NCI-H510A (cell line): ENCODE measurements at regions not wholly inside any gene's neighbourhood (a gene's known extent, or its start where the extent isn't known, plus 50 kb on each side); places are given as distances from the start of the nearest gene placed in this dataset.
A peak's percentile ranks its signal among the peaks of the same experiment; 100 is the strongest.
"Not testable (repeated sequence)": the region's sequence is repeated elsewhere in the genome, so short reads cannot be mapped to it uniquely, and the experiment has no call there.

ENCODE experiments used
- DNase-seq: peaks from one replicate; lab custom pipeline; 2025; lab: John Stamatoyannopoulos, UW

DNA sequence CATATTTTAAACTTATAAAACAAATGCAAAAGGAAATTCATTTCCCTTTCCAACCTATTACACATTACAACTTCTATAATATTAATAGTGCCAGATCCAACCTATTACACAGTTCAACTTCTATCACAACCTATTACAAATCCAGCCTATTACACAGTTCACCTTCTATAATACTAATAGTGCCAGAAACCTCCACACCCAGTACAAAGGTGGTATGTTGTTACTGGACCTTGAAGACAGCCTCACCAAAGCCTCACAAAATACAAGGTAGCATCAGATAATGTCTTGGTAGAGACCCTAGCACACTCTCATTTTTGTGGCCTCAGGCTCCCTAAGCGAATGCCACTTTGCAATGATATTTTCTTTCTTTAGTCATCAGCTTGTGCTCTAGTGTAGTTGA is 68.7 kb upstream of the PELI2 start:
- DNase-seq, result no peak

DNA sequence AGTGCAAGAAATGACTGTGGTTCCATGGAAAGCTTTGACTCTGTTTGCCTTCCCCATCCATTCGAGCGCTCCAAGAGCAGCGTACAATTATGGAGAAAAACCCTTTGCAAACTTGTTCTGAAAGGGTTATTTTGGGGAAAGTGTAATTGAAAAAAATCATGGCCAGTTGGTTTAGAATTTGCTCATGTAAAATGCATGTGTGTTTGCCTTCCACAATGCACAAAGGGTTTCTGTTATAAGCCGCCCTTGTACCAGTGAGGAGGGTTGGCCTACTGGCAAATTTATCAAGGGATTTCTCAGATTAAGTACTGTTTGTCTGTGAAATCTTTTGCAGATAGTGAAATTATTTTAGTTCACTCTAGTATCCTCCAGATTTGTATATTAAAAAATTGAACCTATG is 62.7 kb upstream of the PELI2 start:
- DNase-seq, result no peak

DNA sequence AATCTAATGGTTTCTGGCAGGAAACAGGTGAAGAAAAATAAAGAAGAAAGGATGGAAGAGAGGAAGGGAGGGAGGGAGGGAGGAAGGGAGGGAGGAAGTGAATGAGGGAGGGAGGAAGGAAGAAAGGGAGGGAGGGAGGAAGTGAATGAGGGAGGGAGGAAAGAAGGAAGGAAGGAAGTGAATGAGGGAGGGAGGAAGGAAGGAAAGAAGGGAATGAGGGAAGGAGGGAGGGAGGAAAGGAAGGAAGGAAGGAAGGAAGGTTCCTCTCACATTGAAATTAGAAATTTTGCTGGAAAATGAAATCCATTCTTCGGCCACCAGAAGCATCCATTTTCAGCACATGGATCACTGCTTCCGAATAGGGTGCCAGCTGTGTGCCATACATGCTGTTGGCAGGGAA is 62.2 kb upstream of the PELI2 start:
- DNase-seq, result no peak

DNA sequence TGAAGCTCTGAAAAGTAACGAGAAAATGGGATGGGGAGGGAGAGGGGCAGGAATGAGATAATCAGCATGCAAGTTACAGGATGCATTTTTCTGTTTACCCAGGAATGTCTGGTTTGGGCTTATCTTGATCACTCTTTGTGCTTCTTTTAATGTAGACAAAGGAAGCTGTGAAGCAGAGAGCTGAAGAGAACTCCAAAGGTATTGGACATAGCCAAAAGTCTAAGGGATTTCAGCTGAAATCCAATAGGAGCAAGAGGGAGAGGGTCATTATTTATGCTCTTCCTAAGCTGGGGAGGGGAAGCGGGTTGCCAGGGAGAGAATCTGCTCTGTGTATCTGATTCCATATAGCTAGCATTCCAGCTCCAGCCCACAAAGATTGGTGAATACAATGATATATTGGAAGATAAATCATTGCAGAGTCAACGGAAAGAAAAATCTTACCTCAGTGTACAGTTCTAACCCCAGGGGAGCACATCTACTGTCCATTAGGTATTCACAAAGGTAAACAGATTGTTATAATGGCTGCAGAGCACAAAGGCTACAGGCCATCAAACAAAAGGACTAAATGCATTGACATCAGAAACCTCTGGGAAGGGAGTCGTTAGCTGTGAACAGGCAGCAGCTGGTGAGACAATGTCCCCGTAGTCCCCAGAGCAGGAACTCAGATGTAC is 61.0 kb upstream of the PELI2 start:
- peak; percentile 29 for DNase-seq

GRCh38 chr14:56057767-56058166 is 60.4 kb upstream of the PELI2 start:
- DNase-seq, result no peak

DNA sequence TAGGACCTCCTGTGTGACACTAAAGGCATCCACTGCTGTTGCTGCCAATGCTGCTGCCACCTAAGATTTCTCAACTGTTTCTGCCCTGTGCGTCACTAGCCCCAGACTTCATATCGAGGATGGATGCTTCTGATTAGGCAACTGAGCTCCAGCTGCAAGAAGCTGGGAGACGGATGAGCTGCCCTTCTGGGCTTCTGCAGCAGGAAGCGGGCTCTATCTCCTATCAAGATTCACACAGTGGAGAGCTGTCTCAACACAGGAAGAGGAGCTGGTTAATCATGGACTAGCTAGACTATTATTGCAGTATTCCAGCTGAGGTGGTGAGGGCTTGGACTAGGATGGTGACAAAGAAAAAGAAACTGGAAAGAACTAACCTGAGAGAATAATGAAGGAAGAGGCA is 59.2 kb upstream of the PELI2 start:
- DNase-seq, result no peak

GRCh38 chr14:56061051-56061450 is 57.2 kb upstream of the PELI2 start:
- no peak for DNase-seq

GRCh38 chr14:56063131-56063530 is 55.1 kb upstream of the PELI2 start:
- DNase-seq, result no peak

- no peak for DNase-seq
These were observed 53.7 kb upstream of the PELI2 start for GRCh38 chr14:56064513-56064912.

DNA sequence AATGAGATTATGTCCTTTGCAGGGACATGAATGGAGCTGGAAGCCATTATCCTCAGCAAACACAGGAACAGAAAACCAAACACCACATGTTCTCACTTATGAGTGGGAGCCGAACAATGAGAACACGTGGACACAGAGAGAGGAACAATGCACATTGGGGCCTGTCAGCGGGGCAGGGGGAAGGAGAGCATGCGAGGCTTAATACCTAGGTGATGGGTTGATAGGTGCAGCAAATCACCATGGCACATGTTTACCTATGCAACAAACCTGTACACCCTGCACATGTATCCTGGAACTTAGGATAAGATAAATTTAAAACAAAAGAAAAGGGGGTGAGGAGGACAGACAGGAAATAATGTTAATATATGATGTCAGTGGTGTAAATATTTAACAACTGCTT is 53.0 kb upstream of the PELI2 start:
- DNase-seq, result not testable (repeated sequence)

DNA sequence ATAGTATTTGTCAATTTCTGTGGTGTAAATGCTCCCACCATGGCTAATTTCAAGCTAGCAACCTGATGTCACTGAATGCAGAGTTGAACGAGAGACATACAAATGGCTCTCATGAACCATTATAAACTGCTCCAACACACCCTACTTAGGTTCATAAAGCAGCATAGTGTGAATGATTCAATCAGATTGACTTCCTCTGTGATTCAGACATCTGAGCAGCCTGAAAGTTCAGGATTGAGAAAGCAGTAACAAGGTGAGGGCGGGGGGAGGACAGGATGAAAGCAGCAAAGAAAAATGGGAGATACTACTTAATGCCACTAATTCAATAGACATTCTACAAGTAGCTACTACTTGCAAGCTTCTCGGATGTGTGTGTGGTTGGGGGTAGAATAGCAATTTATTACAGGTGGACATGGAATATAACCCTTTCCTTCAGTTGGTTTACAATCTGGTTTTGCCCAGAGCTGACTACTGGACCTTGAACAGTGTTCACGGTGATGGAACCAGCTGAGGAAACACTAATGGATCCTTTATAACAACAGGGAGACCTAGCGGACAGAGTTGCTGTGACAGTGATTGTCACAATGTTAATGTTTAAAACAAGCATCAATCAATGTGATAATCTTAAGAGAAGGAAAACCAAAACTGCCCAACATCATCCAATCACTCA is 52.5 kb upstream of the PELI2 start:
- no peak for DNase-seq
